SU-DHL-6 (cell line): ENCODE measurements at regions not wholly inside any gene's neighbourhood (a gene's known extent, or its start where the extent isn't known, plus 50 kb on each side); places are given as distances from the start of the nearest gene placed in this dataset.
A peak's percentile ranks its signal among the peaks of the same experiment; 100 is the strongest.
"Not testable (repeated sequence)": the region's sequence is repeated elsewhere in the genome, so short reads cannot be mapped to it uniquely, and the experiment has no call there.

Experiments used
- H2AFZ ChIP-seq: fragments of 200-600 bp; sonication (generic); 2 replicates; pipeline ENCODE4 v1.6.1; 2014; ENCODE audit warnings: low read depth, mild to moderate bottlenecking, moderate library complexity, mixed read lengths, antibody characterized with exemption, low read length; ENCODE audit not compliant: severe bottlenecking
- H3F3A ChIP-seq: fragments of 200-600 bp; shearing (Covaris generic); 2 replicates; pipeline ENCODE4 v1.6.0; 2016; ENCODE audit warnings: antibody characterized with exemption, mild to moderate bottlenecking; ENCODE audit not compliant: insufficient read depth
- H3K27ac ChIP-seq: fragments of 200-600 bp; sonication (generic); 2 replicates; pipeline ENCODE4 v1.5.1; 2016; ENCODE audit warnings: low read depth, mild to moderate bottlenecking, low read length, moderate library complexity, mixed read lengths
- H3K27me3 ChIP-seq: fragments of 200-600 bp; sonication (generic), shearing (Covaris generic); 2 replicates; pipeline ENCODE4 v1.6.0; 2014; ENCODE audit warnings: mild to moderate bottlenecking, low read length
- H3K36me3 ChIP-seq: fragments of 200-600 bp; sonication (generic); 2 replicates; pipeline ENCODE4 v1.6.1; 2014; ENCODE audit warnings: mild to moderate bottlenecking, low read length, mixed read lengths
- H3K4me2 ChIP-seq: fragments of 300-600, 200-600 bp; shearing (Covaris generic), sonication (generic); 2 replicates; pipeline ENCODE4 v1.6.0; 2014; ENCODE audit warnings: low read length, low read depth, mild to moderate bottlenecking; ENCODE audit not compliant: poor library complexity, severe bottlenecking
- H3K4me3 ChIP-seq: fragments of 200-600 bp; sonication (generic); 2 replicates; pipeline ENCODE4 v1.5.1; 2014; ENCODE audit warnings: antibody characterized with exemption, low read length, mild to moderate bottlenecking, mixed read lengths; ENCODE audit not compliant: insufficient read depth, poor library complexity, severe bottlenecking
- H3K79me2 ChIP-seq: fragments of 200-600 bp; sonication (generic); 2 replicates; pipeline ENCODE4 v1.6.1; 2014; ENCODE audit warnings: mild to moderate bottlenecking, low read length, moderate library complexity; ENCODE audit not compliant: insufficient read depth
- H3K9ac ChIP-seq: fragments of 200-600 bp; sonication (generic); 2 replicates; pipeline ENCODE4 v1.7.0; 2014; ENCODE audit warnings: mild to moderate bottlenecking, low read length
- H3K9me2 ChIP-seq: fragments of 200-600 bp; sonication (generic); replicated peaks from 2 replicates; pipeline ENCODE4 v1.6.1; 2014; ENCODE audit warnings: low read length; ENCODE audit not compliant: insufficient read depth
- H3K9me3 ChIP-seq: fragments of 200-600 bp; sonication (generic); 2 replicates; pipeline ENCODE4 v1.6.1; 2014; ENCODE audit warnings: low read length, mixed read lengths; ENCODE audit not compliant: insufficient read depth
- H4K20me1 ChIP-seq: fragments of 200-600 bp; sonication (generic); 2 replicates; pipeline ENCODE4 v1.6.1; 2014; ENCODE audit warnings: low read depth, mild to moderate bottlenecking, antibody characterized with exemption, low read length, moderate library complexity, mixed read lengths
- CTCF ChIP-seq: fragments of 200-600 bp; sonication (generic); IDR thresholded peaks from one replicate; pipeline ENCODE4 v1.5.1; 2017; ENCODE audit warnings: antibody characterized with exemption, mild to moderate bottlenecking, low read length, moderate library complexity; ENCODE audit not compliant: insufficient read depth, poor library complexity, severe bottlenecking
- EZH2phosphoT487 ChIP-seq: fragments of 200-600 bp; sonication (generic), shearing (Covaris generic); conservative IDR thresholded peaks from 2 replicates; pipeline ENCODE4 v1.6.1; 2018; ENCODE audit warnings: mild to moderate bottlenecking, antibody characterized with exemption, low read length, moderate library complexity, mixed read lengths

- Histone ChIP-seq H4K20me1 (no peaks in the 10 kb centered on the region), H2AFZ (no peak overlapping the region), H3K27me3 (no peaks in the 10 kb centered on the region), H3F3A (no peaks in the 10 kb centered on the region), H3K9me2 (no peaks in the 10 kb centered on the region), H3K9ac (no peak overlapping the region), H3K4me3 (no peak overlapping the region), H3K27ac (no peak overlapping the region), H3K9me3 (peaks cover 4% of the 10 kb centered on the region; the same call in 1 of the 2 replicates), H3K36me3 (no peaks in the 10 kb centered on the region), H3K4me2 (no peak overlapping the region), H3K79me2 (no peaks in the 10 kb centered on the region)
- no peak for TF ChIP-seq CTCF
- no peak for TF ChIP-seq EZH2phosphoT487
These were observed 476.0 kb downstream of the CSNK1G3 start for GRCh38 chr5:123987956-123988355.

GRCh38 chr5:123976379-123977033 lies 464.5 kb downstream of the CSNK1G3 start:
- TF ChIP-seq CTCF (no peak), EZH2phosphoT487 (no peak)
- Histone ChIP-seq H3K4me2 (peak overlapping the region; percentile 16), H3K9ac (no peak overlapping the region), H3K79me2 (no peaks in the 10 kb centered on the region), H3F3A (peaks cover 6% of the 10 kb centered on the region; the same call in 1 of the 2 replicates), H2AFZ (no peak overlapping the region), H3K9me3 (no peaks in the 10 kb centered on the region), H4K20me1 (no peaks in the 10 kb centered on the region), H3K9me2 (no peaks in the 10 kb centered on the region), H3K4me3 (no peak overlapping the region), H3K27ac (no peak overlapping the region), H3K27me3 (no peaks in the 10 kb centered on the region), H3K36me3 (no peaks in the 10 kb centered on the region)

GRCh38 chr5:123975521-123975920 lies 463.5 kb downstream of the CSNK1G3 start:
- H3F3A ChIP-seq, H3K4me2 ChIP-seq, H3K9me2 ChIP-seq, H3K27ac ChIP-seq, H2AFZ ChIP-seq, H3K4me3 ChIP-seq, H4K20me1 ChIP-seq, H3K27me3 ChIP-seq, H3K9ac ChIP-seq, H3K79me2 ChIP-seq, H3K9me3 ChIP-seq, H3K36me3 ChIP-seq: not testable (repeated sequence)

GRCh38 chr5:123966781-123967180 lies 454.8 kb downstream of the CSNK1G3 start:
- no peaks in the 10 kb centered on the region for H3K27me3 ChIP-seq
- H3K4me3 ChIP-seq = no peak overlapping the region
- H3F3A ChIP-seq = no peaks in the 10 kb centered on the region
- no peak overlapping the region for H3K4me2 ChIP-seq
- no peaks in the 10 kb centered on the region for H4K20me1 ChIP-seq
- H3K27ac ChIP-seq = no peak overlapping the region
- H3K36me3 ChIP-seq = no peaks in the 10 kb centered on the region
- H3K9me3 ChIP-seq = no peaks in the 10 kb centered on the region
- TF ChIP-seq EZH2phosphoT487 (no peak), CTCF (no peak)
- no peaks in the 10 kb centered on the region for H3K9me2 ChIP-seq
- no peaks in the 10 kb centered on the region for H3K79me2 ChIP-seq
- no peak overlapping the region for H2AFZ ChIP-seq
- H3K9ac ChIP-seq = no peak overlapping the region
